Nephron progenitor cell (in vitro differentiated cells): ENCODE measurements at regions not wholly inside any gene's neighbourhood (a gene's known extent, or its start where the extent isn't known, plus 50 kb on each side); places are given as distances from the start of the nearest gene placed in this dataset.

ENCODE experiments used
- DNase-seq: peaks from one replicate; pipeline ENCODE4 v3.0.0; 2021
- H3K27ac Mint-ChIP-seq: 2 replicates; pipeline ENCODE4 v1.8.0; 2021; ENCODE audit warnings: mild to moderate bottlenecking, moderate library complexity, mixed read lengths
- H3K27me3 Mint-ChIP-seq: 2 replicates; pipeline ENCODE4 v1.8.0; 2021; ENCODE audit warnings: mild to moderate bottlenecking, low read depth, mixed read lengths; ENCODE audit not compliant: poor library complexity
- H3K36me3 Mint-ChIP-seq: 2 replicates; pipeline ENCODE4 v1.8.0; 2021; ENCODE audit warnings: low read depth, mixed read lengths
- H3K4me1 Mint-ChIP-seq: 2 replicates; pipeline ENCODE4 v1.8.0; 2021; ENCODE audit warnings: mixed read lengths
- H3K4me3 Mint-ChIP-seq: 2 replicates; pipeline ENCODE4 v1.8.0; 2021; ENCODE audit warnings: mild to moderate bottlenecking, moderate library complexity, mixed read lengths
- H3K9me3 Mint-ChIP-seq: 2 replicates; pipeline ENCODE4 v1.8.0; 2021; ENCODE audit warnings: mild to moderate bottlenecking, moderate library complexity, mixed read lengths
- CTCF ChIP-seq: fragments of 200-600 bp; sonication (generic); IDR thresholded peaks from 2 replicates; pipeline ENCODE4 v1.5.0; 2021; ENCODE audit warnings: antibody characterized with exemption

GRCh38 chr15:99514306-99514705 is 51.5 kb upstream of the MEF2A start:
- Mint-ChIP-seq H3K4me3 (no peak overlapping the region), H3K9me3 (peaks cover 15% of the 10 kb centered on the region), H3K4me1 (peaks cover 16% of the 10 kb centered on the region), H3K27ac (no peak overlapping the region), H3K36me3 (no peaks in the 10 kb centered on the region), H3K27me3 (peaks cover 15% of the 10 kb centered on the region)
- DNase-seq, result no peak
- no peak for TF ChIP-seq CTCF
